Rectal smooth muscle tissue (tissue), 1 donor: ENCODE measurements at regions not wholly inside any gene's neighbourhood (a gene's known extent, or its start where the extent isn't known, plus 50 kb on each side); places are given as distances from the start of the nearest gene placed in this dataset.

Experiments used
- H3K27ac ChIP-seq: one replicate; pipeline ENCODE4 v1.7.0; 2013; ENCODE audit warnings: low read depth, low read length, inconsistent platforms
- H3K27me3 ChIP-seq: one replicate; pipeline ENCODE4 v1.7.0; 2013; ENCODE audit warnings: low read length; ENCODE audit not compliant: control insufficient read depth, insufficient read depth
- H3K36me3 ChIP-seq: one replicate; pipeline ENCODE4 v1.7.0; 2013; ENCODE audit warnings: low read length; ENCODE audit not compliant: control insufficient read depth, insufficient read depth
- H3K4me1 ChIP-seq: one replicate; pipeline ENCODE4 v1.7.0; 2013; ENCODE audit warnings: low read length; ENCODE audit not compliant: control insufficient read depth, insufficient read depth
- H3K4me3 ChIP-seq: one replicate; pipeline ENCODE4 v1.7.0; 2013; ENCODE audit warnings: low read length
- H3K9ac ChIP-seq: one replicate; pipeline ENCODE4 v1.7.0; 2013; ENCODE audit warnings: low read length

- no peaks in the 10 kb centered on the region for H3K4me1 ChIP-seq
- no peak overlapping the region for H3K27ac ChIP-seq
- no peak overlapping the region for H3K9ac ChIP-seq
- H3K27me3 ChIP-seq, result no peaks in the 10 kb centered on the region
- no peaks in the 10 kb centered on the region for H3K36me3 ChIP-seq
- no peak overlapping the region for H3K4me3 ChIP-seq
Observed at GRCh38 chr10:125334545-125334944, 174.2 kb upstream of the CTBP2 start.

GRCh38 chr10:125333769-125334168, 173.4 kb upstream of the CTBP2 start:
- no peak overlapping the region for H3K9ac ChIP-seq
- H3K27me3 ChIP-seq, result no peaks in the 10 kb centered on the region
- H3K4me3 ChIP-seq, result no peak overlapping the region
- no peak overlapping the region for H3K27ac ChIP-seq
- no peaks in the 10 kb centered on the region for H3K4me1 ChIP-seq
- H3K36me3 ChIP-seq, result no peaks in the 10 kb centered on the region

GRCh38 chr10:125333209-125333591, 172.8 kb upstream of the CTBP2 start:
- no peaks in the 10 kb centered on the region for H3K27me3 ChIP-seq
- no peak overlapping the region for H3K27ac ChIP-seq

DNA sequence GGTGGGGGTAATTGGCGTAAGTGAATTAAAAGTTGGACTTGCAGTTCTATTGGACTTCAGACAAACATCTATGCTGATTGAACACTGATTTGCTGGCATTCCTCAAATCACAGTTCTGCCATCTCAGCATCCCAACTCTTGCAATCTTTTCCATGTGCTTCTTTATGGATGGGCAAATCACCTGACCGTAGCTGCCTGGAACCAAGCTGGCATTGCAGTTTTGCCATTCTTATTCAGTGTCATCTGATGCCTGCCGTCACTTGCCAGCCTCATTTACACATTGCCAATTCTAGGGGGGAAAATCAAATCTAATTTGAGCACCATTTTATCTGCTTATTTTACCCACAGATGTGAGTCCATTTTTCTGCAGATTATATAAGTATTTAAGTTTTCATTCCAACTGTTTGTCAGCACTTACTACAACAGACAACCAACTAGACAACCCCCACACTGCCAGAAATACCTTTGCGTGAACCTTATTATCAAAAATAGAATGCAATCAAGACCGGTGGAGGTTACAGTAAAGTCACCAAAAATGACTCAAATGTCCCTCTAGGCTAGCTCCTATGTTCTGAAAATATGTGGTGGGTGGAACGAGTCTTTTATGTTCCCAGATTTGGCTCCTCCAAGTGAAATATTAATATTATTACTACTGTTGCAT, 172.3 kb upstream of the CTBP2 start:
- H3K9ac ChIP-seq, result no peak overlapping the region
- H3K4me3 ChIP-seq, result no peak overlapping the region
- H3K36me3 ChIP-seq, result no peaks in the 10 kb centered on the region
- no peaks in the 10 kb centered on the region for H3K27me3 ChIP-seq
- H3K4me1 ChIP-seq, result no peaks in the 10 kb centered on the region
- no peak overlapping the region for H3K27ac ChIP-seq

More at GRCh38 chr10:125333209-125333591, 172.8 kb upstream of the CTBP2 start:
- Histone ChIP-seq H3K36me3 (no peaks in the 10 kb centered on the region), H3K4me1 (no peaks in the 10 kb centered on the region), H3K9ac (no peak overlapping the region), H3K4me3 (no peak overlapping the region)

GRCh38 chr10:125331056-125331455, 170.7 kb upstream of the CTBP2 start:
- H3K9ac ChIP-seq, result no peak overlapping the region
- H3K4me3 ChIP-seq, result no peak overlapping the region
- H3K4me1 ChIP-seq, result no peaks in the 10 kb centered on the region
- H3K36me3 ChIP-seq, result no peaks in the 10 kb centered on the region
- no peak overlapping the region for H3K27ac ChIP-seq
- H3K27me3 ChIP-seq, result no peaks in the 10 kb centered on the region

DNA sequence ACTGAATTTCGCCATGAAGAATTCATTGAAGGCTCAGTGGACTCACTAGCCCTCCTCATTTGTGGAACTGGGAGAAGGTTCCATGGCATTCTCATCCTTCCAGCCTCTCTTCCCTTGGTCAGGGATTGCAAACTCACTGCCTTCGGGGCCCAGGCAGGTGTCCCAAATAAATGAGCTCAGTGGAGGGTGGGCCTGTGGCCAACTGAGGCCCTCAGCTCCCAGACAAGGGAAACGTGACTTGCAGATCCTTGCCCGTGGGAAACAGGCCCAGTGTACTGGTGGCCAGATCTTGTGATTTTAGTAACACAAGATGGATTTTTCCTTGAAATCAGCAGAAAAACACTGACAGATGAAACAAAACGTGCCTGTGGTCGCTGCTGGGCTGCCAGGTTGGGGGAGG, 168.7 kb upstream of the CTBP2 start:
- Histone ChIP-seq H3K36me3 (no peaks in the 10 kb centered on the region), H3K9ac (no peak overlapping the region), H3K27me3 (no peaks in the 10 kb centered on the region), H3K27ac (no peak overlapping the region), H3K4me1 (no peaks in the 10 kb centered on the region), H3K4me3 (no peak overlapping the region)

GRCh38 chr10:125325326-125325725, 165.0 kb upstream of the CTBP2 start:
- no peak overlapping the region for H3K9ac ChIP-seq
- no peaks in the 10 kb centered on the region for H3K4me1 ChIP-seq
- no peak overlapping the region for H3K27ac ChIP-seq
- no peak overlapping the region for H3K4me3 ChIP-seq
- no peaks in the 10 kb centered on the region for H3K27me3 ChIP-seq
- no peaks in the 10 kb centered on the region for H3K36me3 ChIP-seq

- Histone ChIP-seq H3K4me1 (no peaks in the 10 kb centered on the region), H3K9ac (no peak overlapping the region), H3K36me3 (no peaks in the 10 kb centered on the region), H3K27me3 (no peaks in the 10 kb centered on the region), H3K4me3 (no peak overlapping the region), H3K27ac (no peak overlapping the region)
Observed at GRCh38 chr10:125316436-125316835, 156.1 kb upstream of the CTBP2 start.

GRCh38 chr10:125300937-125301336, 140.6 kb upstream of the CTBP2 start:
- H3K27ac ChIP-seq, result no peak overlapping the region
- H3K4me3 ChIP-seq, result no peak overlapping the region
- no peaks in the 10 kb centered on the region for H3K4me1 ChIP-seq
- H3K27me3 ChIP-seq, result no peaks in the 10 kb centered on the region
- no peak overlapping the region for H3K9ac ChIP-seq
- H3K36me3 ChIP-seq, result no peaks in the 10 kb centered on the region

- Histone ChIP-seq H3K36me3 (no peaks in the 10 kb centered on the region), H3K4me3 (no peak overlapping the region), H3K9ac (no peak overlapping the region), H3K27me3 (no peaks in the 10 kb centered on the region), H3K27ac (no peak overlapping the region), H3K4me1 (no peaks in the 10 kb centered on the region)
Observed at GRCh38 chr10:125299461-125299860, 139.1 kb upstream of the CTBP2 start.

DNA sequence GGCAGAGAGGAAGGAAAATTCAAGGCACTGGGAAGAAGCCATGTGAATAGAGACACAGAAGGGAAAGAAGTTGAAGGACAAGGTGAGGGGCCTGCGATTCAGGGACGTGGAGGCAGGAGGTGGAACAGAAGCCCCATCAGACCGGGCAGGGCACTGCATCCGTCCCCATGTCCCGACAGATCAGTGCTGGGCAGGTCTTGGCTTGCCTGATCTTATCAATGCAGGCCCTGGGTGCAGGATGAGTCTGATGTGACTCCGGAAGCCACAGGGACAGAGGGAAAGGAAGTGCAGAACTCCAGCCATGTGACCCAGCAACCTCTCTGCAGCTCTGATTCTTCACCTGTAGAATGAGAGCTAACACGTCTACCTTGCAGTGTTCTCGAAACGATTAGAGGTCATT, 136.2 kb upstream of the CTBP2 start:
- H3K36me3 ChIP-seq, result no peaks in the 10 kb centered on the region
- no peaks in the 10 kb centered on the region for H3K4me1 ChIP-seq
- no peaks in the 10 kb centered on the region for H3K27me3 ChIP-seq
- no peak overlapping the region for H3K4me3 ChIP-seq
- H3K27ac ChIP-seq, result no peak overlapping the region
- no peak overlapping the region for H3K9ac ChIP-seq

GRCh38 chr10:125294109-125294508, 133.7 kb upstream of the CTBP2 start:
- H3K9ac ChIP-seq, result no peak overlapping the region

GRCh38 chr10:125291836-125292235, 131.5 kb upstream of the CTBP2 start:
- Histone ChIP-seq H3K27ac (no peak overlapping the region), H3K9ac (no peak overlapping the region), H3K4me1 (no peaks in the 10 kb centered on the region), H3K27me3 (no peaks in the 10 kb centered on the region), H3K36me3 (no peaks in the 10 kb centered on the region), H3K4me3 (no peak overlapping the region)

More at GRCh38 chr10:125294109-125294508, 133.7 kb upstream of the CTBP2 start:
- Histone ChIP-seq H3K4me3 (no peak overlapping the region), H3K36me3 (no peaks in the 10 kb centered on the region), H3K27ac (no peak overlapping the region), H3K4me1 (no peaks in the 10 kb centered on the region), H3K27me3 (no peaks in the 10 kb centered on the region)
